Stimulated activated naive B cell treated with anti-CD40 and anti-IgM and Interleukin-4, amounts not matched to agents 10 μg/mL and 1 μg/mL and 100 μg/mL, for 72 hours (primary cell): ENCODE measurements at regions not wholly inside any gene's neighbourhood (a gene's known extent, or its start where the extent isn't known, plus 50 kb on each side); places are given as distances from the start of the nearest gene placed in this dataset.

Source experiments
- ATAC-seq, 2 donors: fragments of 150-1000 bp; cut with Tn5 transposase; replicated peaks; 2 replicates each; pipeline ENCODE4 v1.10.0; 2021; ENCODE audit warnings: moderate library complexity in 1 of 2
- DNase-seq: peaks from one replicate; pipeline ENCODE4 v3.0.0; 2021
- H3K27ac Mint-ChIP-seq: one replicate; pipeline ENCODE4 v1.8.0; 2022; ENCODE audit warnings: mild to moderate bottlenecking, mixed read lengths
- H3K27me3 Mint-ChIP-seq, 2 donors: one replicate each; pipeline ENCODE4 v1.8.0; 2022; ENCODE audit warnings: mixed read lengths in 2 of 2
- H3K36me3 Mint-ChIP-seq, 2 donors: one replicate each; pipeline ENCODE4 v1.8.0; 2022; ENCODE audit warnings: mixed read lengths in 2 of 2, mild to moderate bottlenecking in 1 of 2
- H3K4me1 Mint-ChIP-seq, 2 donors: one replicate each; pipeline ENCODE4 v1.8.0; 2022; ENCODE audit warnings: mixed read lengths in 2 of 2, mild to moderate bottlenecking in 1 of 2
- H3K4me3 Mint-ChIP-seq, 2 donors: one replicate each; pipeline ENCODE4 v1.8.0; 2022; ENCODE audit warnings: mild to moderate bottlenecking in 2 of 2, mixed read lengths in 2 of 2, moderate library complexity in 1 of 2
- H3K9me3 Mint-ChIP-seq, 2 donors: one replicate each; pipeline ENCODE4 v1.8.0; 2022; ENCODE audit warnings: mixed read lengths in 2 of 2, mild to moderate bottlenecking in 1 of 2

DNA sequence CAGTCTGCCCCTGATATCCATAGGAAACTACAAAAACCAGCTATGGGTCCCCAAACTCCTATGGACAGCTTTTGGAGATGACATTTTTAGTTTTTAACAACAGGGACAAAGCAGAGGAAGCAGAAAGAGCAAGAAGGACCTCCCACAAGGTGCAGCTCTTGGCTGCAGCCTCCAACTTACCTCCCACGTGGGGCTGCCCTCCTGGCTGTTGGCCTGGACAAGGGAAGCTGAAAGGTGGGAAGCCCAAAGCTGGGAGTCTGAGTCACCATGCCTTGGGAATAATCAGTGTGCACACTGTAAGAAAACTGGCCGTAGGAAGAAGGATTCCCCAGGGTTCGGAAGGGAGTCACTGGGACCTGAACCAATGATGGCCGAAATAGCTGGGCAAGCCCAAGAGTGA is 51.8 kb upstream of the PAX1 start:
- no peaks in the 10 kb centered on the region for H3K4me1 Mint-ChIP-seq
- peaks cover 2% of the 10 kb centered on the region in 2 donors for H3K9me3 Mint-ChIP-seq
- no peak overlapping the region for H3K27ac Mint-ChIP-seq
- no peak for ATAC-seq
- DNase-seq: no peak
- no peaks in the 10 kb centered on the region for H3K36me3 Mint-ChIP-seq
- peaks cover 21 to 30% of the 10 kb centered on the region in 2 donors for H3K27me3 Mint-ChIP-seq
- H3K4me3 Mint-ChIP-seq: no peak overlapping the region

GRCh38 chr20:21643417-21643816 is 62.0 kb upstream of the PAX1 start:
- DNase-seq: no peak
- no peak overlapping the region for H3K4me3 Mint-ChIP-seq
- H3K36me3 Mint-ChIP-seq: no peaks in the 10 kb centered on the region

DNA sequence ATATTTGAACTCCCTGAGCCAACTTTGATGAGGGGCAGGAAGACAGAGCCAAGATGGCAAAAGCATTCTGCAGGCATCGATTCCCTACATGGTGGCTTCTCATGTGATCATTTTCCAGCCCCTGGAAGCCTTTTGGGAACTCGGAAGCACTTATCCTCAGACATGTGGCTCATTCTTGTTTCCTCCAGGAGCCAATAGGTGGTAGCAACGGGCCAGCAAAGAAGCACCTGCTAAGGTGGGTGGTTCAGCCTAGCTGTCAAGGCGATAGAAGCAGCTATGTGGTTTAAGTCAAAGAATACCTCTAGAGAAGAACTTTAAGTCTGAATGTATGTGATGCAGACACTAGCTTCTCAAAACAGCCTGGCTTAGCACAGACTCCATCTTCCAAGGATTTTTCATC is 64.9 kb upstream of the PAX1 start:
- H3K4me1 Mint-ChIP-seq: no peaks in the 10 kb centered on the region
- peaks cover 4 to 10% of the 10 kb centered on the region in 2 donors for H3K9me3 Mint-ChIP-seq
- H3K27ac Mint-ChIP-seq: no peak overlapping the region
- no peaks in the 10 kb centered on the region for H3K36me3 Mint-ChIP-seq
- peaks cover 6 to 13% of the 10 kb centered on the region in 2 donors for H3K27me3 Mint-ChIP-seq
- no peak overlapping the region for H3K4me3 Mint-ChIP-seq
- DNase-seq (no peak), ATAC-seq (peak in 1 of 2 donors; percentile 45)

More at GRCh38 chr20:21643417-21643816, 62.0 kb upstream of the PAX1 start:
- no peak overlapping the region for H3K27ac Mint-ChIP-seq
- ATAC-seq: no peak
- peaks cover 8 to 13% of the 10 kb centered on the region in 2 donors for H3K27me3 Mint-ChIP-seq
- no peaks in the 10 kb centered on the region for H3K4me1 Mint-ChIP-seq
- H3K9me3 Mint-ChIP-seq: peaks cover 6 to 10% of the 10 kb centered on the region in 2 donors

GRCh38 chr20:21633829-21634228 is 71.6 kb upstream of the PAX1 start:
- peaks cover 8 to 18% of the 10 kb centered on the region in 2 donors for H3K4me1 Mint-ChIP-seq
- DNase-seq (no peak), ATAC-seq (no peak)
- H3K36me3 Mint-ChIP-seq: no peaks in the 10 kb centered on the region
- peaks cover 0 to 3% of the 10 kb centered on the region in 2 donors for H3K9me3 Mint-ChIP-seq
- no peaks in the 10 kb centered on the region for H3K27me3 Mint-ChIP-seq
- H3K4me3 Mint-ChIP-seq: no peak overlapping the region
- no peak overlapping the region for H3K27ac Mint-ChIP-seq

DNA sequence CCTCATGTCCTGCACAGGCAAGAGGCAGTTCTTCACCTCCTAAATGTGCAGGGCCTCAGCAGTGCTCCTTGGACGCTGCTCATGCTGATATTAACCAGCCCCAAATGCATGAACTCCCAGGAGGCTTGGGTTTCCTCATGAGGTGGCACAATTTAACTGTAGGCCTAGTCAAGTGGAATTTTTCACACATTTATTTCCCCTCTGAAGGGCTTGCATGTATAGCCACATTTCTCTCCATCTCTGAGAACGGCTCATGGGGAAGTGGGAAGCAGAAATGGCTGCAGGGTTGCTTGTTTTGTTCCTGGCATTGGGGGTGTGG is 72.8 kb upstream of the PAX1 start:
- Mint-ChIP-seq H3K36me3 (no peaks in the 10 kb centered on the region), H3K9me3 (peaks cover 0 to 3% of the 10 kb centered on the region in 2 donors), H3K4me1 (peaks cover 8 to 25% of the 10 kb centered on the region in 2 donors), H3K27me3 (no peaks in the 10 kb centered on the region), H3K27ac (no peak overlapping the region), H3K4me3 (no peak overlapping the region)
- DNase-seq (no peak), ATAC-seq (peak; percentile 57 to 62)

DNA sequence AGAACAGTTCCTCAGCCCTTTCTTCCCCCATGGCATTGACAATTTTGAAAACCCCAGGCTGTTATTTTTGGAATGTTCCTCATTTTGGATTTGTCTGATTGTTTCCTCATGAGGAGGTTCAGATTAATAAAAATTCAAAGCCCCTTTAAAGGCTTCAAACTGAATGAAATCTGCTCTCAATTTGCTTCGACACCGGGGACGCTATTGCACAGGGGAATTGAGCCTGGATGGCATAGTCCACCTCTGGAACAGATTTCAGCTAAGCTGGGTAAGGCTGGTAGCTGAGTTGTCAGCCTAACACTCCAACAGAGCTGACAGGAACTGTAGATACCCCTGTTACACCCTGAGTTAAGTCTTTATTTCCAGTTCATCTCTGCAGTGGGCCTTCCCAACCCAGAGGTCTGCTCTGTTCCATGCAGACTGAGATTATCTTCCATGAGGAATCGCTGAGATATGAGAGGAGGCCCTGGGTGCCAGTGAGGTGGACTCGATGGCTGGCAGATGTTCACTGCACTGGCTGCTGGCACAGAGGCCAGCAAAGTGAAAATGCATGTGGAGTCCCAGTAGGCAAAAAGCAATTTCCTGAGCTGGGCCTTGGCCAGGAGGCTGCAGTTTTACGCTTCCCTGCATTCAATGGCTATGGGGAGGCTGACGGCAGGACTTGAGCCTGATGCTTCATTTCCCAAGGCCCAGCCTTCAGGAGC is 73.3 kb upstream of the PAX1 start:
- no peak overlapping the region for H3K27ac Mint-ChIP-seq
- ATAC-seq (peak in 1 of 2 donors; percentile 19), DNase-seq (no peak)
- no peak overlapping the region for H3K4me3 Mint-ChIP-seq
- H3K36me3 Mint-ChIP-seq: no peaks in the 10 kb centered on the region
- H3K9me3 Mint-ChIP-seq: peaks cover 0 to 3% of the 10 kb centered on the region in 2 donors
- no peaks in the 10 kb centered on the region for H3K27me3 Mint-ChIP-seq
- H3K4me1 Mint-ChIP-seq: peaks cover 8 to 25% of the 10 kb centered on the region in 2 donors

- peaks cover 8 to 25% of the 10 kb centered on the region in 2 donors for H3K4me1 Mint-ChIP-seq
- H3K36me3 Mint-ChIP-seq: no peaks in the 10 kb centered on the region
- H3K27ac Mint-ChIP-seq: no peak overlapping the region
- no peaks in the 10 kb centered on the region for H3K27me3 Mint-ChIP-seq
- DNase-seq (no peak), ATAC-seq (peak in 1 of 2 donors; percentile 52)
- no peak overlapping the region for H3K4me3 Mint-ChIP-seq
- peaks cover 0 to under 1% of the 10 kb centered on the region in 2 donors for H3K9me3 Mint-ChIP-seq
Observed at GRCh38 chr20:21628800-21629199, 76.7 kb upstream of the PAX1 start.

DNA sequence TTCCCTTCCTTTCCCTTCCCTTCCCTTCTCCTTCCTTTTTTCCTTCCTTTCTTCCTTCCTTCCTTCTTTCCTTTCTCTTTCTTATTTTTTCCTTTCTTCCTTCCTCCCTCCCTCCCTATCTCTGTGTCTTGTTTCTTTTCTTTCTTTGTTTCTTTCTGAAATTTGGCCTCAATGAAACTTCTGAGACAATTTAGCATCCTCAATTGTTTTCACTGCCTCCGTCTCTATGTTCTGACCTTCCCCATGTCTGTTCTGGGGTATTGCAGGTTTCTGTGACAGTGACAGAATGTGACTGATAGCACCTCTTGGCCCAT is 81.7 kb upstream of the PAX1 start:
- no peaks in the 10 kb centered on the region for H3K27me3 Mint-ChIP-seq
- ATAC-seq: no peak
- no peaks in the 10 kb centered on the region for H3K36me3 Mint-ChIP-seq
- no peak for DNase-seq
- peaks cover 4 to 12% of the 10 kb centered on the region in 2 donors for H3K4me1 Mint-ChIP-seq
- H3K27ac Mint-ChIP-seq: no peak overlapping the region
- peaks cover 5 to 6% of the 10 kb centered on the region in 2 donors for H3K9me3 Mint-ChIP-seq
- H3K4me3 Mint-ChIP-seq: no peak overlapping the region

DNA sequence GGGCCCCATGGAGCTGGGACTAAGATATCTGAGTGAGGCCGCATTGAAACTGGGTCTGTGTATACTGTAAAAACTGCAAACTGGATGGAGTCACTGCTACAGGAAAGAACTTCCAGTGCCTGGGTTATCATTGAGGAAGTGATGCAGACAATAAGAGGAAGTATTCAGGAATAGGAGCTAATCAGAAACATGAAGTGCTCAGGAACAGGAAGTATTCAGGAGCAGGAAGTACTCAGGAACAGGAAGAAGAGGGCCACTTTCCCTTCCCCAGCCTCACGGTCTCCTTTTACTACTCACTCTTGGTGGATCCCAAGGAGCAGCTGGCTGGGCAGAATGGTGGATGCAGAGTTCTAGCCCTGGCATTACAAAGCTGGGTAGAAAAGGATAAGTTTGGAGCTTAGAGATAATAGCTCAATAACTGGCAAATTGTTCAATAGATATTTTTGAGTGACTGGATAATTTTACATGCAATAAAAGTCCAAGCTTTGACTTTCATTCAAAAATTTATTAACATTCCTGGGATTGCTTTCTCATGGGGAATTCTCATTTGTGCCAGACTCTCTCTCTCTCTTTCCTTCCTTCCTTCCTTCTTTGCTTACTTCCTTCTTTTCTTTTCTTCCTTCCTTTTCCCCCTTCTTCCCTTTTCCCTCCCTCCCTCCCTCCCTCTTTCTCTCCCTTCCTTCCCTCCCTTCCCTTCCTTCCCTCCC is 82.2 kb upstream of the PAX1 start:
- no peak for DNase-seq
- no peak for ATAC-seq
- Mint-ChIP-seq H3K4me3 (no peak overlapping the region), H3K27me3 (no peaks in the 10 kb centered on the region), H3K9me3 (peaks cover 5 to 6% of the 10 kb centered on the region in 2 donors), H3K4me1 (peaks cover 4 to 7% of the 10 kb centered on the region in 2 donors), H3K36me3 (no peaks in the 10 kb centered on the region), H3K27ac (no peak overlapping the region)

DNA sequence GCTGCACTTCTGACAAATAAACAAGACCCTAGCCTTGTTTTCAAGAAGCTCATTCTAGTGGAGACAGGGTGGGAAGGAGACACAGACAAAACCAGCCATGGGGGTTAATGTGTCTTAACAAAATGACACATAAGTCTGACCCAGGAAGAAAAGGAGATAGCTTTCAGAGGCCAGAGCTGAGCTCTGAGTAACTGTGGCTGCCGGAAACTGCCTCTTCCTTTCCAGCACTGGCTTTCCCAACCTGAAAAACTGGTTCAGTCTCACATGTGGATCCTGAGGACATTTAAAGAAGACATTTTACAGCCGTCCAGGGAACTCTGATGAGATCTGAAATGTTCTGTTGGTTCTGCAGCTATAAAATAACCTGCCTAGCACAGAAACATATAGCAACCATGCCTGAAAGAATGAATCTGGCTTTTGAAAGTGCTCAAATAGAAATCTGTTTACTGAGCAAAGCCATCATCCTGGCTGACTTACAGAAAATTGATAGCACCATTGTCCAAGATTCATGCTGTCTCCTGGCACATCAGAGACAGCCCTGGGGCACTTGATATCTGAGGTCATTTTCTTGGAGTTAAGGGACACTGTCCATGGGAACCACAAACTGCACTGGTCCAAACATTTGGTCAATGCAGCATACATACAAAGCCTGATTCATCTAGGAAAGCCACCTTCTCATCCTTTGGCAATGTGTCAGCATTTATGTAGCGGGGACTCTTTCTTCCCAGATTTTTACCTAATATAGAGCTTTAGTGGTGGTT is 83.2 kb upstream of the PAX1 start:
- no peak for ATAC-seq
- Mint-ChIP-seq H3K27ac (no peak overlapping the region), H3K4me1 (peaks cover 4 to 7% of the 10 kb centered on the region in 2 donors), H3K9me3 (peaks cover 5 to 6% of the 10 kb centered on the region in 2 donors), H3K4me3 (no peak overlapping the region), H3K27me3 (no peaks in the 10 kb centered on the region), H3K36me3 (no peaks in the 10 kb centered on the region)
- no peak for DNase-seq

GRCh38 chr20:21618759-21619416 is 86.6 kb upstream of the PAX1 start:
- Mint-ChIP-seq H3K27me3 (peaks cover 11 to 18% of the 10 kb centered on the region in 2 donors), H3K36me3 (no peaks in the 10 kb centered on the region), H3K9me3 (peaks cover 5 to 6% of the 10 kb centered on the region in 2 donors), H3K4me1 (peaks cover 4 to 7% of the 10 kb centered on the region in 2 donors), H3K27ac (no peak overlapping the region), H3K4me3 (no peak overlapping the region)
- DNase-seq: no peak
- no peak for ATAC-seq

DNA sequence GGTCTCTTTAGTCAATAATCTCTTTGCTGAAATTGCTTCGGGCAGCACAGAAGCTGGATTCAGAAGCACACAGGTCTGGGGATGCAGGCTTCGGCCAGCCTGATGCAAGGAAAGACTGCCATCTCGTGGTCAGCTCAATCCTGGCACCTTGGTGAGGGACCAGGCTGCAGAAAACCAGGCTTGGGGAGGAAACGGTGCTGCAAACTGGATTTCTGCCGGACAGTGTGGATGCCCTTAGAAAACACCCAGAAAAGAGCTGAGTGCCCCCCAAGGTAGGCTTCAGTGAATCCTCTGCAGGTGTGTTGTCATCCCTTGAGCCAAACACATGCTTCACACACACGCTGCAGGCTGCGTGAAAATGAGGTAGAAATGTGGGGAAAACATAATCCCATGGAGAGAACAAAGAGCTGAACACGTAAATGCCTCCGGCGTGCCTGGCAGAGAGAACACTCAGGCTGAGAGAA is 89.8 kb upstream of the PAX1 start:
- peak; percentile 65 to 69 for ATAC-seq
- no peak overlapping the region for H3K4me3 Mint-ChIP-seq
- no peak overlapping the region for H3K27ac Mint-ChIP-seq
- H3K4me1 Mint-ChIP-seq: peaks cover 0 to 2% of the 10 kb centered on the region in 2 donors
- peaks cover 0 to 2% of the 10 kb centered on the region in 2 donors for H3K9me3 Mint-ChIP-seq
- H3K36me3 Mint-ChIP-seq: no peaks in the 10 kb centered on the region
- peak; percentile 22 for DNase-seq
- peaks cover 29 to 35% of the 10 kb centered on the region in 2 donors for H3K27me3 Mint-ChIP-seq

DNA sequence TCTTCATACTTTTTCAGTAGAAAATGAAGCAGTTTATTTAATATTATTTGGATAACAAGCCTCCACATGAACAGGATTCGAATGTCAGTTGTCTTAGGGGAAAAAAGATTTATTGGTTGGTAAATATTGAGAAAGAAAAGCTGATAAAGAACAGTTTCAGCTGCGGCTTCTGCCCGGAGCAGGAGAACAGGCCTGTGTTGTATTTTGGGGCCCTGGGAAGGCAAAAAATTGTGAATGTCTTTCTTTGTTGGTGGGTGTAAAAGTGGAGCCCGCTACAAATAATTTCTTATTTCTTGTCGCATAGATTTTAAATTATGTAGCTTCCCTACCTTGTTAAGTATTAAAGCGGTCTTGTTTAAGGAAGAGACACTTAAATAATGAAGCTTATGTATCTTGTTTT is 90.5 kb upstream of the PAX1 start:
- no peak for DNase-seq
- no peak for ATAC-seq
- Mint-ChIP-seq H3K27me3 (peaks cover 29 to 36% of the 10 kb centered on the region in 2 donors), H3K4me3 (no peak overlapping the region), H3K4me1 (peaks cover 0 to 2% of the 10 kb centered on the region in 2 donors), H3K27ac (no peak overlapping the region), H3K36me3 (no peaks in the 10 kb centered on the region), H3K9me3 (peaks cover 0 to 2% of the 10 kb centered on the region in 2 donors)

DNA sequence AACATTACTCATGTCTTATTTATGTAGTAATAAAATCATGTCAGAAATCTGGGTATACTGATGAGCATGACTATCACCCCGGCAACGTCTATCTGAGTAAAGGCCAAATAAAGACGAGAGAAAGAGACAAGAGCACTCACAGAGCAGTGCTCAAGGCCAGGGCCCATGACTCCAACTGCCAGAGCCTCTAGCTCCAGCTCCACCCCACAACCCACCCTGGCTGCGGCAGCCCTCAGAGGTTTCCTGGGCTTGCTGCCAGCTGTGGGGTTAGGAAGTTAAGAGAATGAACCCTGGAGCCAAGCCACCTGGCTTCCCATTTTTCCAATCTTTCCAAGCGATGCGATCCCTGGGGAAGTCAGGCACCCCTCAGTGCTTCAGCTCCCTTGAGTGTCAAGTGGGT is 92.0 kb upstream of the PAX1 start:
- H3K36me3 Mint-ChIP-seq: no peaks in the 10 kb centered on the region
- H3K27ac Mint-ChIP-seq: no peak overlapping the region
- DNase-seq: no peak
- H3K4me3 Mint-ChIP-seq: no peak overlapping the region
- no peak for ATAC-seq
- peaks cover 0 to 2% of the 10 kb centered on the region in 2 donors for H3K9me3 Mint-ChIP-seq
- no peaks in the 10 kb centered on the region for H3K4me1 Mint-ChIP-seq
- H3K27me3 Mint-ChIP-seq: peaks cover 43% of the 10 kb centered on the region in 2 donors
